ENCODE measurements at regions not wholly inside any gene's neighbourhood (a gene's known extent, or its start where the extent isn't known, plus 50 kb on each side); places are given as distances from the start of the nearest gene placed in this dataset.

- TF ChIP-seq CTCF (conservative IDR thresholded peaks at IDR 0.05; ENCODE audit: low read depth, low read length), result no peak
These were observed 301.1 kb upstream of the ARPP21 start for GRCh38 chr3:35338186-35338585.

GRCh38 chr3:35380196-35380595 is 259.1 kb upstream of the ARPP21 start:
- no peak overlapping the region for H3K4me3 ChIP-seq (ENCODE audit: low read depth, low read length)
- DNase-seq (ENCODE audit: low read depth), result no peak
- no peak for TF ChIP-seq CTCF (conservative IDR thresholded peaks at IDR 0.05; ENCODE audit: low read depth, low read length)

More at GRCh38 chr3:35338186-35338585, 301.1 kb upstream of the ARPP21 start:
- no peak for DNase-seq (ENCODE audit: low read depth)
- H3K4me3 ChIP-seq (ENCODE audit: low read depth, low read length), result no peak overlapping the region

- no peak overlapping the region for H3K4me3 ChIP-seq (ENCODE audit: low read depth, low read length)
- no peak for TF ChIP-seq CTCF (conservative IDR thresholded peaks at IDR 0.05; ENCODE audit: low read depth, low read length)
- DNase-seq (ENCODE audit: low read depth), result no peak
These were observed 256.1 kb upstream of the ARPP21 start for GRCh38 chr3:35383216-35383615.

- peak; percentile 75 for DNase-seq (ENCODE audit: low read depth)
- no peak for TF ChIP-seq CTCF (conservative IDR thresholded peaks at IDR 0.05; ENCODE audit: low read depth, low read length)
- H3K4me3 ChIP-seq (ENCODE audit: low read depth, low read length), result no peak overlapping the region
These were observed 255.4 kb upstream of the ARPP21 start for GRCh38 chr3:35383719-35384555.

- H3K4me3 ChIP-seq (ENCODE audit: low read depth, low read length), result no peak overlapping the region
- TF ChIP-seq CTCF (conservative IDR thresholded peaks at IDR 0.05; ENCODE audit: low read depth, low read length), result no peak
- no peak for DNase-seq (ENCODE audit: low read depth)
These were observed 254.1 kb upstream of the ARPP21 start for GRCh38 chr3:35385271-35385670.

- DNase-seq (ENCODE audit: low read depth), result no peak
- no peak overlapping the region for H3K4me3 ChIP-seq (ENCODE audit: low read depth, low read length)
- no peak for TF ChIP-seq CTCF (conservative IDR thresholded peaks at IDR 0.05; ENCODE audit: low read depth, low read length)
These were observed 249.4 kb upstream of the ARPP21 start for GRCh38 chr3:35389907-35390306.

- no peak for TF ChIP-seq CTCF (conservative IDR thresholded peaks at IDR 0.05; ENCODE audit: low read depth, low read length)
- no peak overlapping the region for H3K4me3 ChIP-seq (ENCODE audit: low read depth, low read length)
These were observed 247.1 kb upstream of the ARPP21 start for GRCh38 chr3:35392187-35392586.

More at GRCh38 chr3:35392187-35392586, 247.1 kb upstream of the ARPP21 start:
- no peak for DNase-seq (ENCODE audit: low read depth)

All from choroid plexus epithelial cell (primary cell).